Gastroesophageal sphincter (tissue), 3 donors: ENCODE measurements at regions not wholly inside any gene's neighbourhood (a gene's known extent, or its start where the extent isn't known, plus 50 kb on each side); places are given as distances from the start of the nearest gene placed in this dataset.

Source experiments
- EP300 ChIP-seq: sonication (generic); formaldehyde crosslinking; IDR thresholded peaks from one replicate; pipeline ENCODE4 v1.6.1; 2017; ENCODE audit warnings: antibody characterized with exemption, mild to moderate bottlenecking
- POLR2A ChIP-seq, 2 donors: fragments of 450-650 bp; IDR thresholded peaks; one replicate each; pipeline ENCODE4 v1.6.1; 2017; ENCODE audit warnings: antibody characterized with exemption in 2 of 2, mild to moderate bottlenecking in 2 of 2, moderate library complexity in 1 of 2
- POLR2AphosphoS5 ChIP-seq: sonication (generic); formaldehyde crosslinking; IDR thresholded peaks from one replicate; pipeline ENCODE4 v1.6.1; 2017; ENCODE audit warnings: antibody characterized with exemption
- TF ChIP-seq, protein P1 (sequence below), 4 experiments: fragments of 200-600 bp in 2 of 4; fragments of 450-650 bp in 2 of 4; sonication (generic) in 1 of 4; IDR thresholded peaks; one replicate each; pipeline ENCODE4 v1.5.1; 2017 to 2019; ENCODE audit warnings: antibody characterized with exemption in 4 of 4, mild to moderate bottlenecking in 2 of 4, moderate library complexity in 2 of 4

DNA sequence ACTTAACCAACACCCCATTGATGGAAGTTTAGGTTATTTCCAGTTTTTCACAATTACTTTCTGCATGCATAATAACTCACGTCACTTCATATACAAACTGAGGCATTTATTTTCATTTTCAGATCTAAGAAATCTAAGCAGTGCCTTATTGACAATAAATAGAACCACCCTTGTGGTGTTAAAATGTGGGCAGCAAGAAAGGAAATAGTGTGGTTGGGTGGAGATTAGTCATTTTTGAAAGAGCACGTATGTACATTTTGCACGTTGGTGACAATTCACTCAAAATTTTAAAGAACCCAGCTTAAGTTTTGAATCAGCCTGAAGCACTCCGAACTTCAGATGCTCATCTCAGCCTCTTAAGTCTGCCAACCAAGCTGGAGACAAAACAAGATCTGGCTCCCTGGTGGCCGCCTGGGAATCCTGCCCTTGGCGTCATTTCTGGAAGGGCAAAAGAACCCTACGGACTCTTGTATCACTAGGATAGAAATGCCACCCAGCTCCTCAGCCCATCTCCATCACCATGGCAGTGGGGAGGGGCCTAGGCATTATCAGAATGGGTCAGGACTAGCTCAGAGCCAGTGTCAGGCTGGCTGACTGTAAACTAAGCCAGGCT lies 89.5 kb upstream of the BCL2L14 start:
- TF ChIP-seq, protein P1, sequence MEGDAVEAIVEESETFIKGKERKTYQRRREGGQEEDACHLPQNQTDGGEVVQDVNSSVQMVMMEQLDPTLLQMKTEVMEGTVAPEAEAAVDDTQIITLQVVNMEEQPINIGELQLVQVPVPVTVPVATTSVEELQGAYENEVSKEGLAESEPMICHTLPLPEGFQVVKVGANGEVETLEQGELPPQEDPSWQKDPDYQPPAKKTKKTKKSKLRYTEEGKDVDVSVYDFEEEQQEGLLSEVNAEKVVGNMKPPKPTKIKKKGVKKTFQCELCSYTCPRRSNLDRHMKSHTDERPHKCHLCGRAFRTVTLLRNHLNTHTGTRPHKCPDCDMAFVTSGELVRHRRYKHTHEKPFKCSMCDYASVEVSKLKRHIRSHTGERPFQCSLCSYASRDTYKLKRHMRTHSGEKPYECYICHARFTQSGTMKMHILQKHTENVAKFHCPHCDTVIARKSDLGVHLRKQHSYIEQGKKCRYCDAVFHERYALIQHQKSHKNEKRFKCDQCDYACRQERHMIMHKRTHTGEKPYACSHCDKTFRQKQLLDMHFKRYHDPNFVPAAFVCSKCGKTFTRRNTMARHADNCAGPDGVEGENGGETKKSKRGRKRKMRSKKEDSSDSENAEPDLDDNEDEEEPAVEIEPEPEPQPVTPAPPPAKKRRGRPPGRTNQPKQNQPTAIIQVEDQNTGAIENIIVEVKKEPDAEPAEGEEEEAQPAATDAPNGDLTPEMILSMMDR (IDR thresholded peaks at IDR 0.05) = no peak
- TF ChIP-seq POLR2AphosphoS5 = no peak
- no peak for TF ChIP-seq POLR2A (IDR thresholded peaks at IDR 0.05)
- TF ChIP-seq EP300 = no peak
